Gastroesophageal sphincter (tissue), 3 donors: ENCODE measurements at regions not wholly inside any gene's neighbourhood (a gene's known extent, or its start where the extent isn't known, plus 50 kb on each side); places are given as distances from the start of the nearest gene placed in this dataset.

Experiments
- CTCF ChIP-seq, 4 experiments: fragments of 200-600 bp in 2 of 4; fragments of 450-650 bp in 2 of 4; sonication (generic) in 1 of 4; IDR thresholded peaks; one replicate each; pipeline ENCODE4 v1.5.1; 2017 to 2019; ENCODE audit warnings: antibody characterized with exemption in 4 of 4, mild to moderate bottlenecking in 2 of 4, moderate library complexity in 2 of 4
- EP300 ChIP-seq: sonication (generic); formaldehyde crosslinking; IDR thresholded peaks from one replicate; pipeline ENCODE4 v1.6.1; 2017; ENCODE audit warnings: antibody characterized with exemption, mild to moderate bottlenecking
- POLR2A ChIP-seq, 2 donors: fragments of 450-650 bp; IDR thresholded peaks; one replicate each; pipeline ENCODE4 v1.6.1; 2017; ENCODE audit warnings: antibody characterized with exemption in 2 of 2, mild to moderate bottlenecking in 2 of 2, moderate library complexity in 1 of 2

DNA sequence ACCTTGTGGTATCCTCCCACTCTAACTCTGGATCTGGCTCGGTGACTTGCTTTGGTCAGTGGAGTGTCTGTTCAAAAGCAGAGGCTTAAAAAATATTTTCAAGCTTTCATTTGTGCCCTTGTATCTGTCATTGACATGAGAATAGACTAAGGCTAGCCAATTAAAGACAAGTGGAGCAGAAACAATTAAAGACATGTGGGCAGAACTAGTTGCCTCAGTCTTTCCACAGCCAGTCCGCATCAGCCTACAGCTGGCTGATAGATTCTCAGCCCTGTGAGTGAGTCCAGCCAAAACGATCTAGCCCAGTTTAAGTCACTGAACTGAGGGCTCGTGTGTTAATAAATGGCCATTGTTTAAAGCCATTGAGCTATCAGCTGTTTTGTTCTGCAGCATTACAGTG, 185.2 kb upstream of the DGKB start:
- TF ChIP-seq POLR2A (IDR thresholded peaks at IDR 0.05) (no peak), CTCF (IDR thresholded peaks at IDR 0.05) (no peak), EP300 (no peak)
